ENCODE measurements at regions not wholly inside any gene's neighbourhood (a gene's known extent, or its start where the extent isn't known, plus 50 kb on each side); places are given as distances from the start of the nearest gene placed in this dataset.

GRCh38 chr16:87222335-87222734 lies 94.9 kb downstream of the C16orf95 start:
- H3K4me3 Mint-ChIP-seq (ENCODE audit: unreplicated experiment): no peak overlapping the region
- peaks cover 2% of the 10 kb centered on the region for H3K27me3 Mint-ChIP-seq (ENCODE audit: unreplicated experiment)
- H3K27ac Mint-ChIP-seq (ENCODE audit: unreplicated experiment): no peak overlapping the region
- DNase-seq (ENCODE audit: low spot score): no peak
- no peaks in the 10 kb centered on the region for H3K4me1 Mint-ChIP-seq (ENCODE audit: unreplicated experiment)
- no peaks in the 10 kb centered on the region for H3K9me3 Mint-ChIP-seq (ENCODE audit: unreplicated experiment)
- TF ChIP-seq CTCF (IDR thresholded peaks at IDR 0.05; ENCODE audit: unreplicated experiment): no peak
- H3K36me3 Mint-ChIP-seq (ENCODE audit: low read depth, unreplicated experiment): no peaks in the 10 kb centered on the region

GRCh38 chr16:87223656-87224248 lies 93.4 kb downstream of the C16orf95 start:
- no peak for TF ChIP-seq CTCF (IDR thresholded peaks at IDR 0.05; ENCODE audit: unreplicated experiment)
- Mint-ChIP-seq H3K27me3 (ENCODE audit: unreplicated experiment) (peaks cover 2% of the 10 kb centered on the region), H3K4me1 (ENCODE audit: unreplicated experiment) (no peaks in the 10 kb centered on the region), H3K36me3 (ENCODE audit: low read depth, unreplicated experiment) (no peaks in the 10 kb centered on the region), H3K27ac (ENCODE audit: unreplicated experiment) (no peak overlapping the region), H3K4me3 (ENCODE audit: unreplicated experiment) (no peak overlapping the region), H3K9me3 (ENCODE audit: unreplicated experiment) (no peaks in the 10 kb centered on the region)
- no peak for DNase-seq (ENCODE audit: low spot score)

GRCh38 chr16:87226926-87227295 lies 90.3 kb downstream of the C16orf95 start:
- no peak overlapping the region for H3K4me3 Mint-ChIP-seq (ENCODE audit: unreplicated experiment)
- no peaks in the 10 kb centered on the region for H3K36me3 Mint-ChIP-seq (ENCODE audit: low read depth, unreplicated experiment)
- no peaks in the 10 kb centered on the region for H3K9me3 Mint-ChIP-seq (ENCODE audit: unreplicated experiment)
- DNase-seq (ENCODE audit: low spot score): no peak
- H3K27ac Mint-ChIP-seq (ENCODE audit: unreplicated experiment): no peak overlapping the region
- H3K27me3 Mint-ChIP-seq (ENCODE audit: unreplicated experiment): peaks cover 2% of the 10 kb centered on the region
- no peak for TF ChIP-seq CTCF (IDR thresholded peaks at IDR 0.05; ENCODE audit: unreplicated experiment)
- no peaks in the 10 kb centered on the region for H3K4me1 Mint-ChIP-seq (ENCODE audit: unreplicated experiment)

- DNase-seq (ENCODE audit: low spot score): no peak
- Mint-ChIP-seq H3K4me3 (ENCODE audit: unreplicated experiment) (no peak overlapping the region), H3K36me3 (ENCODE audit: low read depth, unreplicated experiment) (no peaks in the 10 kb centered on the region), H3K9me3 (ENCODE audit: unreplicated experiment) (no peaks in the 10 kb centered on the region), H3K27ac (ENCODE audit: unreplicated experiment) (no peak overlapping the region), H3K27me3 (ENCODE audit: unreplicated experiment) (peaks cover 2% of the 10 kb centered on the region), H3K4me1 (ENCODE audit: unreplicated experiment) (no peaks in the 10 kb centered on the region)
- TF ChIP-seq CTCF (IDR thresholded peaks at IDR 0.05; ENCODE audit: unreplicated experiment): no peak
These were observed 89.8 kb downstream of the C16orf95 start for GRCh38 chr16:87227296-87227951.

GRCh38 chr16:87228363-87228762 lies 88.8 kb downstream of the C16orf95 start:
- H3K4me3 Mint-ChIP-seq (ENCODE audit: unreplicated experiment): no peak overlapping the region
- TF ChIP-seq CTCF (IDR thresholded peaks at IDR 0.05; ENCODE audit: unreplicated experiment): no peak

More at GRCh38 chr16:87228363-87228762, 88.8 kb downstream of the C16orf95 start:
- no peak overlapping the region for H3K27ac Mint-ChIP-seq (ENCODE audit: unreplicated experiment)
- DNase-seq (ENCODE audit: low spot score): no peak
- no peaks in the 10 kb centered on the region for H3K9me3 Mint-ChIP-seq (ENCODE audit: unreplicated experiment)
- H3K36me3 Mint-ChIP-seq (ENCODE audit: low read depth, unreplicated experiment): no peaks in the 10 kb centered on the region
- H3K4me1 Mint-ChIP-seq (ENCODE audit: unreplicated experiment): no peaks in the 10 kb centered on the region
- peaks cover 6% of the 10 kb centered on the region for H3K27me3 Mint-ChIP-seq (ENCODE audit: unreplicated experiment)

Measured in endothelial cell (in vitro differentiated cells).